AG04449 (cell line): ENCODE measurements at regions not wholly inside any gene's neighbourhood (a gene's known extent, or its start where the extent isn't known, plus 50 kb on each side); places are given as distances from the start of the nearest gene placed in this dataset.

Source experiments
- CTCF ChIA-PET: fragments of 350-600 bp; formaldehyde crosslinking; extraction: SDS; loops from one replicate; lab custom pipeline; 2021; ENCODE audit warnings: antibody characterized with exemption; lab: Yijun Ruan, JAX
- POLR2A ChIA-PET: fragments of 400-600, 350-600 bp; formaldehyde crosslinking; extraction: SDS; loops from one replicate; lab custom pipeline; 2020; ENCODE audit warnings: antibody characterized with exemption, inconsistent platforms; lab: Yijun Ruan, JAX
- DNase-seq: peaks from one replicate; pipeline ENCODE4 v3.0.0-alpha.2; 2010; ENCODE audit warnings: low read depth, low spot score
- H3K4me3 ChIP-seq: 2 replicates; pipeline ENCODE4 v1.5.1; 2011; ENCODE audit warnings: low read depth, mild to moderate bottlenecking, control low read depth, low read length
- TF ChIP-seq, protein P1 (sequence below): IDR thresholded peaks from one replicate; pipeline ENCODE4 v1.5.1; 2011; ENCODE audit warnings: mild to moderate bottlenecking, moderate library complexity, low read length, control low read depth, inconsistent platforms; ENCODE audit not compliant: insufficient read depth; ENCODE audit errors: missing control alignments

DNA sequence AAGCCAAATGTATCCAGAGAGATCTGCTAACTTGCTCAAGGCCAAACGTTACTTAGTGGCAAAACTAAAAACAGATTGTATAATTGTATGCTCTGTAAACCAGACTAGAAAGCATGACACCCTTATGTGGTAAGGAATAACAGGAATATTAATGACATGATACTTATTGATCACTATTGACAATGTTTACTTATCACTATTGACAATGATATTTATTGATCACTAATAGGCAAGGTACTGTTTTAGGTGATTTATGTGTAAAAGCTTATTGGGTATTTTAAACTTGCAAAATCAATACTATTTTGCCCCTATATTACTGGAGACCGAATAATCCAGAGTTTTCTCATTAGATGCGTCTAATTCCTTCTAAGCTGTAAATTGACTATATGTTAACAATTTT is 985.1 kb downstream of the CDH11 start:
- H3K4me3 ChIP-seq = no peak overlapping the region
- no peak for DNase-seq
- ChIA-PET CTCF (no interaction called here), POLR2A (no interaction called here)
- TF ChIP-seq, protein P1, sequence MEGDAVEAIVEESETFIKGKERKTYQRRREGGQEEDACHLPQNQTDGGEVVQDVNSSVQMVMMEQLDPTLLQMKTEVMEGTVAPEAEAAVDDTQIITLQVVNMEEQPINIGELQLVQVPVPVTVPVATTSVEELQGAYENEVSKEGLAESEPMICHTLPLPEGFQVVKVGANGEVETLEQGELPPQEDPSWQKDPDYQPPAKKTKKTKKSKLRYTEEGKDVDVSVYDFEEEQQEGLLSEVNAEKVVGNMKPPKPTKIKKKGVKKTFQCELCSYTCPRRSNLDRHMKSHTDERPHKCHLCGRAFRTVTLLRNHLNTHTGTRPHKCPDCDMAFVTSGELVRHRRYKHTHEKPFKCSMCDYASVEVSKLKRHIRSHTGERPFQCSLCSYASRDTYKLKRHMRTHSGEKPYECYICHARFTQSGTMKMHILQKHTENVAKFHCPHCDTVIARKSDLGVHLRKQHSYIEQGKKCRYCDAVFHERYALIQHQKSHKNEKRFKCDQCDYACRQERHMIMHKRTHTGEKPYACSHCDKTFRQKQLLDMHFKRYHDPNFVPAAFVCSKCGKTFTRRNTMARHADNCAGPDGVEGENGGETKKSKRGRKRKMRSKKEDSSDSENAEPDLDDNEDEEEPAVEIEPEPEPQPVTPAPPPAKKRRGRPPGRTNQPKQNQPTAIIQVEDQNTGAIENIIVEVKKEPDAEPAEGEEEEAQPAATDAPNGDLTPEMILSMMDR = no peak

DNA sequence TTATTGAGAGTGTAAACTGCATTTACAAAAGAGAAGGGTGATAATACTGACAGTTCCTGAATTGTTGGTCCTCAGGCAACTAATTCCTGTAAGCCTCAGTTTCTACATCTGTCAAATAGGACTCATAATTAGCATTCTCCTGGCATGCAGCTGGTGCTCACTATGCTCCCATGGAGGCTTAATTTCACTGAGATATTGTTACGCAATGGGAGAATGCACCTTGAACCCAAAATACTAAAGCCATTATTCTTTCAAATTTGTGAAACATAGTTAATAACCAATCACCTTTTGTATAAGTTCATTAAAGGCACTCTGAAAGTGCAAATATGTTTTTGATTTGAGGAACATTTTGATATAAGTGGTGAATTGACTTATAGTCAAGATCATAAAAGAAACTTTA is 985.5 kb downstream of the CDH11 start:
- POLR2A ChIA-PET = no interaction called here
- TF ChIP-seq, protein P1 = no peak
- CTCF ChIA-PET = no interaction called here
- no peak for DNase-seq
- H3K4me3 ChIP-seq = no peak overlapping the region

DNA sequence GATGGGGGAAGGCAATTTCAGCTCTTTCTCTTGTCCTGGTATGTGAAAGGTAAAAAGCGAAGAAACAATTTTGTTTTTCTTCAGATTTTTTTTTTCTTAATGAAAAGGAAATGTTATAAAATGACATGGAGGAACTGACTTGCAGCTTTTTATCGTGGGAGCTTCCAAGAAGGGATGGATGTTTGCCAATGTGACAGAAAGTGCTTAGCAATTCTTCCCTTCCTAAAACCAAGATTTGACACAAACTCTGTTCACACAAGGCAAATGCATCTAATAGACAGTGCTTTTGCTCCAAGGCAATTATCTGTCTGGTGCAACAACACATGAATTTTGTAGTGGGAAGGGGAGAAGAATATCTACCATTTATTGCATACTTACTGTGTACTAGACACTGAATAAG is 988.5 kb downstream of the CDH11 start:
- ChIA-PET CTCF (no interaction called here), POLR2A (no interaction called here)
- DNase-seq = no peak
- H3K4me3 ChIP-seq = no peak overlapping the region
- TF ChIP-seq, protein P1 = no peak

DNA sequence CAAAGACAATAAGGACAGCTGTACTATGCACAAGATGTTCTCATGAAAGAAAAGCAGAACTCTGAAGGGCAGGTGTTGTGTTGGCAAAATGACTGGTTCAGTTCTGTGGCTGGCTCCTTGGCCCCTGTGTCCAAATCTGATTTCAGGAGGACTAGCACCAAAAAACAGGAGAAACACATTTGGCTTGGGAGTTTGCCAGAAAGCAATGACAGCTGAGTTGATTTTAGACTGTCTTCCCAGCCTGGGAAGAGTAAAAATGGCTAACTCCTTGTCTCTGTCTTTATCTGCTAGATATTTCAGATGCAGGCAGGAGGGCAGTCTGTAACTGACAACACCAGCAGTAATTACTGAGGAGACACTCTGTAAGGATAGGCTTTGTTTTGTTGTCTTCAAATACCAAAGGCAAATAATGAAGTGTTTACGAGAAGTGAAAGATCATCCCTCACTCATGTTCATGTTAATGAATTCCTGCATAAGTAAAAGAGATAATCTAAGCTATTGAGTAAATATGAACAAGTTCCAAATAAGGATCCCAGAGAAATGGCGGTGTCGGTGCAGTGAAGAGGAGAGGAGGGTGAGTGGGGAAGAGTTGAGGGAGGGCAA is 989.0 kb downstream of the CDH11 start:
- TF ChIP-seq, protein P1 = no peak
- H3K4me3 ChIP-seq = no peak overlapping the region
- POLR2A ChIA-PET = no interaction called here
- DNase-seq = no peak
- CTCF ChIA-PET = no interaction called here

DNA sequence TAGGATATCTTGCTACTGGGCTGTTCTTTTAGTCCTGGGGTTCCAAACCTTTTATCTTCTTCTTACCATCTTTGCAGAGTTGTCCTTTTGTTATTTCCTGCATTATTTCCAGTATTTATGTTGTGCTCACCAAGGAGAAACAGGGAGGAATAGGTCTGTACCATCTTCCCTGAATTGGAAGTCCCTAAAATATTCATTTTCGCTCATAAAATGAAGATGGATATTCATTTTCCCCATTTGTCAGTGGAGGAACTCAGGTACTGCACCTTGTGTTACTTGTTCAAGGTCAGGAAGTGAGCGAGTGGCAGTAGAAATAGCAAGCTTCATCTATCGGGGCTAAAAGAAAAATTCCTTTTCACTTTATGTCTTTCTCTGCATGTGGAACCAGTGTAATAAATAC is 989.7 kb downstream of the CDH11 start:
- POLR2A ChIA-PET = no interaction called here
- DNase-seq = no peak
- TF ChIP-seq, protein P1 = no peak
- H3K4me3 ChIP-seq = no peak overlapping the region
- CTCF ChIA-PET = no interaction called here

DNA sequence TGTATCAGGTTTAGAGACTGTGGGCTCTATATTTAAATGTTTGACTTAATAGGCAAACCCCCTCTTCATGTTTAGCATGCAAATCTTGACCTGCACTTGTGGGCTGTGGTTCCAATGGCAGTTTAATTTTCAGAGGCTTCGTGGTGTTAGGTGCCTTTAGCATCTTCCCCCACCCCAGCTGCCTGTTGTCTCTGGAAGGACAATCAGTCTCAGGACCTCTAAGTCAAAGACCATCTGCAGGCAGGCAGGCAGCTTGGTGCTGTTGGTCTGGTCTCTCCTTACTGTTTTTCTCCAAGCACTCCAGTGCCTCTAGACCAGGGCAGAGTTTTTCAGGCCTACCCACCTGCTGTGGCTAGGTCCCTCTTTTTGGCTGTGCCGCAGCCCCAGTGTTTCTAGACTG is 990.4 kb downstream of the CDH11 start:
- H3K4me3 ChIP-seq = no peak overlapping the region
- no peak for DNase-seq
- ChIA-PET POLR2A (no interaction called here), CTCF (no interaction called here)
- TF ChIP-seq, protein P1 = no peak
